Stomach (tissue), 4 donors: ENCODE measurements at regions not wholly inside any gene's neighbourhood (a gene's known extent, or its start where the extent isn't known, plus 50 kb on each side); places are given as distances from the start of the nearest gene placed in this dataset.

ENCODE experiments used
- POLR2A ChIP-seq, 4 donors: fragments of 450-650 bp; IDR thresholded peaks; one replicate each; pipeline ENCODE4 v1.6.1; 2016; ENCODE audit warnings: antibody characterized with exemption in 4 of 4, control low read depth in 2 of 4, mild to moderate bottlenecking in 1 of 4, moderate library complexity in 1 of 4
- POLR2AphosphoS5 ChIP-seq, 3 donors: sonication (generic); formaldehyde crosslinking; IDR thresholded peaks; one replicate each; pipeline ENCODE4 v1.6.1; 2016; ENCODE audit warnings: antibody characterized with exemption in 3 of 3
- TF ChIP-seq, protein P1 (sequence below), 7 experiments: fragments of 450-650 bp in 4 of 7; fragments of 200-600 bp in 3 of 7; sonication (generic) in 3 of 7; IDR thresholded peaks; one replicate each; pipeline ENCODE4 v1.5.1; 2016 to 2019; ENCODE audit warnings: antibody characterized with exemption in 7 of 7, control low read depth in 2 of 7, mild to moderate bottlenecking in 1 of 7

DNA sequence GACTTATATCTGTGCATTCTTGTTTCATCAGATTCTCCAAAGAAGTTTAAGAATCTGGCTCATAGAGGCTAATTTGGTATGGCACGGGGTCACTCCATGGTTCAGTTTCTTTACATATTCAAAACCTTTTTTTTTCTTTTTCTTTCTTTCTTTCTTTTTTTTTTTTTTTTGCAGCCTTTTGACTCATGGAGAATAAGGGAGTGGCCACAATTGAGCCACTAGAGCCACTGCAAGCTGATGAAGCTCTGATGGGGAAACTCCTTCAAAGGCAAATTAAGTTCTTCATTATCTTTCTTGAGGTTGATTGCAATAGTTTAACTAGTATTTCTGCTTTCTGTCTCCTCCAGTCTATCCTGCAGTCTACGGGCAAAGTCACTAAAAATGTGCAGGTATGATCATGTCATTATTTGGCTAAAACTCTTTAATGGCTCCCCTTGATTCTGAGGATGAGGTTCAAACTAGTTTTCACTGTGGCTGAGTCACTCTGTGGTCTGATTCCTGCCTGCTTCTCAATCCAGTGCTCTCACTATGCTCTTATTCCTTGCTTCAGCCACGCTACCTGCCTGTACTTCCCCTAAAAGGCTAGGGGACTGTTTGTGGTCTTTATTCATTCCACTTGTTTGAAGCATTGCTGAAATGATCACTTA lies 93.5 kb upstream of the RIOK2 start:
- TF ChIP-seq POLR2A (IDR thresholded peaks at IDR 0.05) (no peak), POLR2AphosphoS5 (IDR thresholded peaks at IDR 0.05) (no peak)
- TF ChIP-seq, protein P1, sequence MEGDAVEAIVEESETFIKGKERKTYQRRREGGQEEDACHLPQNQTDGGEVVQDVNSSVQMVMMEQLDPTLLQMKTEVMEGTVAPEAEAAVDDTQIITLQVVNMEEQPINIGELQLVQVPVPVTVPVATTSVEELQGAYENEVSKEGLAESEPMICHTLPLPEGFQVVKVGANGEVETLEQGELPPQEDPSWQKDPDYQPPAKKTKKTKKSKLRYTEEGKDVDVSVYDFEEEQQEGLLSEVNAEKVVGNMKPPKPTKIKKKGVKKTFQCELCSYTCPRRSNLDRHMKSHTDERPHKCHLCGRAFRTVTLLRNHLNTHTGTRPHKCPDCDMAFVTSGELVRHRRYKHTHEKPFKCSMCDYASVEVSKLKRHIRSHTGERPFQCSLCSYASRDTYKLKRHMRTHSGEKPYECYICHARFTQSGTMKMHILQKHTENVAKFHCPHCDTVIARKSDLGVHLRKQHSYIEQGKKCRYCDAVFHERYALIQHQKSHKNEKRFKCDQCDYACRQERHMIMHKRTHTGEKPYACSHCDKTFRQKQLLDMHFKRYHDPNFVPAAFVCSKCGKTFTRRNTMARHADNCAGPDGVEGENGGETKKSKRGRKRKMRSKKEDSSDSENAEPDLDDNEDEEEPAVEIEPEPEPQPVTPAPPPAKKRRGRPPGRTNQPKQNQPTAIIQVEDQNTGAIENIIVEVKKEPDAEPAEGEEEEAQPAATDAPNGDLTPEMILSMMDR (IDR thresholded peaks at IDR 0.05): no peak
